CD1c-positive myeloid dendritic cell (primary cell): ENCODE measurements at regions not wholly inside any gene's neighbourhood (a gene's known extent, or its start where the extent isn't known, plus 50 kb on each side); places are given as distances from the start of the nearest gene placed in this dataset.
A peak's percentile ranks its signal among the peaks of the same experiment; 100 is the strongest.

Experiments used
- DNase-seq: peaks from one replicate; pipeline ENCODE4 v3.0.0-alpha.2; 2016; ENCODE audit errors: extremely low spot score

DNA sequence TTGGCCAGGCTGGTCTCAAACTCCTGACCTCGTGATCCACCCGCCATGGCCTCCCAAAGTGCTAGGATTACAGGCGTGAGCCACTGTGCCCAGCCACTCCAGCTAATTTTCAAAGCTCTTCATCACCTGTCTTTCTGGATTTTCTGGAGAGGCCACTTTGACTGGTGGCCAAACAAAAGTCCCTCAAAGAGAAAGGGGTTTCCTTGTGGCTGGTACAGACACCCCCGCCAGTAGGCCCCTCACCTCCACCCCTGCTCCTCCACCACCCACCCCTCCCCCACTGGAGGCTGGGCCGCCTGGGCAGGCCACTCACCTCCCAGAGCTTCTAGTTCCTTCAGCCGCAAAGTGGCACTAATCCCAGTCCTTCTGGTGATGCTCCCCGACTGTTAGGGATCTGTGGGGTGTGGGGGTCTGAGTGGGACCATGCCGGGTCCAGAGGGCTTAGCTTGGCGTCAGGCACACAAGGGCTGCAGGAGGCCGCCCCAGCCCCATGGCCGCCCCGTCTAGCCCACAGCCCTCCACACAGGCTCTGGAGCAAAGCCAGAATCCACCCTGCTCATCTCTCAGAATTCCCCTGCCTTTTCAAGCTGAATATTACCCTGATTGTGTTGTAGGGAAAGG lies 182.0 kb upstream of the IER5L start:
- DNase-seq: no peak

DNA sequence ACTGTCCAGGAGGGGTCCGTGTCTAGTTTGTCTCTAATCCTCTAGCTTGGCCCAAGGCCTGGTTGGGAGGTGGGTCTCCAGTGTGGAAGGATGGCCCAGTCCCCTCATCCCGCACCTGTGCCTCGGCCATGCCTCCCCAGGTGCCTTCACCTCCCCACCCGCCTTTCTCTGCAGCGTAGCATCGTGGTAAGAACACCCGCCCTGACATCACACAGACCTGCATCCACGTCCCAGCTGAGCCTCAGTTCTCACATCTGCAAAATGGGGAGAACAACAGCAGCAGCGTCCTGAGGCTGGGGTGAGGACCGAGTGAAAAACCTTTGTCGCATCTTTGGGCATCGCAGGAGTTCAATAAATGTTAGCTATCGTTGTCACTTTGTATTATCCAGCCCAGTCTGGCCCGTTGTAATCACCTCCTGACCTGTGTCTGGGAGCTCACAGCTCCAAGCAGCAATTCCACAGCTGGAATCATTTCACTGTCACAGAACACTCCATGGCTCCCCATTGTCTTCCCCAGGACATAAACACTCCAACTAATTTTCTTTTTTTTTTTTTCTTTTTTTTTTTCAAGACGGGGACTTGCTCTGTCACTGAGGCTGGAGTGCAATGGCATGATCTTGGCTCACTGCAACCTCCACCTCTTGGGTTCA lies 181.2 kb upstream of the IER5L start:
- no peak for DNase-seq

GRCh38 chr9:129358621-129359154 lies 180.6 kb upstream of the IER5L start:
- DNase-seq: no peak

DNA sequence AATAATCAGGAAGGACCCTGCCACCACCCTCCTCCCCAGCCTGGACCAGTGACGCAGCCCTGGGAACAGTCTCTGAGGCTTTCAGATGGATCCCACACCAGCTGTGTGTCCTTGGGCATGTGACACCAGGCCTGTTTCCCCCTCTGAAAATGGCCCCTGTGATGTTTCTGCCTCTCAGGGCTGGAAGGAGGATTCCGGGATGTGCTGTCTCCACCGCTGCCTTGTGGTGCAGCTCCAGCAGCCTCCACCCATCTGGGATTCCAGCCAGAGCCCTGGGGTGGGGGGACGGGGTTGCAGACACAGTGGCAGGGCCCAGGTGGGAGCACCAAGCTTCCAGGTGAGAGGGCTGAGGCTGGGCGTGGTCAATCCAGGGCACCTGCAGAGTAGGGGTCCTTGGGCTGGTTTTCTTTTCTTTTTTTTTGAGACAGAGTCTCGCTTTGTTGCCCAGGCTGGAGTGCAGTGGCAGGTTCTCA lies 179.7 kb upstream of the IER5L start:
- DNase-seq: no peak

DNA sequence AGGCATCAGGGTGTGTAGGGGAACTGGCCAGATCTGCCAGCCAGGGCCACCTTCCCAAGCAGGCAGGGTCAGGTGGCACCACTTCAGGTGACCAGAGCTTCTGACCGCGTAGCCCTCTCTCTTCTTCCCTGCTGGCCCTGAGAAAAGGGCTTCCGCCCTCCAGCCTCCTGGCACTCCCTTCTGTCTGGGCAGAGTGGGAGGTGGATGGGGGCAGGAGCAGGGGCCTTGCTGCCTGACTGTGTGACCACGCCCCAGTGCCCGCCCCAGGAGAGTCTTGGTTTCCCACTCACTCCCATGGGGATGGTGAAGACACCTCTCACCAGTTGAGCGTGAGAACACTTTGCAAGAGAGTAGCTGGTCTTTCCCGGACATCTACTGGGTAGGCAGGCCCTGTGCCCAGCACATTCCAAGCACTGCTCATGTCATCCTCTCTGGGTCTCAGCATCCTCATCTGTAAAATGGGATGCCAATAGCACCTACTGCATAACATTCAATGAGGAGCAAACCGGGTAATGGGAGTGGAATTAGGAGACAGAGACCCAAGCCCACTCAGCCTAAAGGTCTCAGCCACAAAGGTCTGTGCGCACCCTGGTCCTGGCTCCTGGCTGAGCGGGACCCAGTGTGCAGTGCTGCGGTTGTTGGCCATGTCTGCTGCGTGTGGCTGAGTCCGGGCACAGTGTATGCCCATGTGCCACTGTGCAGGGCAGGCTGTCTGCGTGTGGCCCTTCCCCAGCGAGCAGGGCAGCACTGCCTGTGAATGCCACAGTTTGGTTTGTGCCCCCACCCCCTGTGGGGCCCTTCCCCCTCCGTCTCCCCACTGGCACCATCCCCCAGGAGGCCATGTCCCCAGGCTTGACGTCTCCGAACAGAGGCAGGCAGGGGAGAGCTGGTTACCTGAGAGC lies 179.1 kb upstream of the IER5L start:
- DNase-seq: no peak

GRCh38 chr9:129355631-129356030 lies 177.6 kb upstream of the IER5L start:
- no peak for DNase-seq

GRCh38 chr9:129354498-129354897 lies 176.4 kb upstream of the IER5L start:
- no peak for DNase-seq

DNA sequence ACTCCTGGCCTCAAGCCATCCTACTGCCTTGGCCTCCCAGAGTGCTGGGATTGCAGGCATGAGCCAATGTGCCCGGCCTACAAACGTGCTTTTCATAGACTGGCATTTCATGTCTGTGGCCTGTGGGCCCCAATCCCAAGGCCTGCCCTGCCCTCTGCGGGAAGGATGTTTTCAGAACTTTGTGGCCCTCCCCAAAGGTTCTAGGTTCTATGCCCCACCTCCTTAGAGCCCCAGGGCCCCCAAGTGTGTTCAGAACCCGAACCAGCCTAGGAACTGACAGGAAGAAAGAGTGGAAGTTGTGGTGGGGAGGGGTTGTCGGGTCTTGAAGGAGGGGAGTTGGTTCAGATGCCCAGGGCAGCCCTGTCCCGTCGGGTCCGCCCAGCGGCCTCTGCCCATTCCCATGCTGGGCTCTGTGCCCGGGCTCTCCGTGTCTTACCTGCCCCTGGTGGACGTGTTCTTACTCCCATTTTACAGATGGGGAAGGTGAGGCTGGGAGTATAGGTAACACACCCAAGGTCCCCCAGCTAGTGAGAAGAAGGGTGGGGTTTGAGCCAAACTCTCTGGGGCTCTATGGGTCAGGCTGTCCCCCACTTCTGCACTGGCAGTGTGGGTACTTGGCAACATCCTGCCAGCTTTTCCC lies 175.8 kb upstream of the IER5L start:
- no peak for DNase-seq

- no peak for DNase-seq
Measured at GRCh38 chr9:129352146-129352865, 174.2 kb upstream of the IER5L start.

GRCh38 chr9:129351642-129352145 lies 173.6 kb upstream of the IER5L start:
- no peak for DNase-seq

GRCh38 chr9:129351058-129351641 lies 173.1 kb upstream of the IER5L start:
- no peak for DNase-seq

GRCh38 chr9:129350143-129350935 lies 172.3 kb upstream of the IER5L start:
- no peak for DNase-seq

- DNase-seq: no peak
Measured at GRCh38 chr9:129349665-129349947, 171.5 kb upstream of the IER5L start.

- DNase-seq: no peak
Measured at GRCh38 chr9:129348890-129349664, 171.0 kb upstream of the IER5L start.

- peak; percentile 87 for DNase-seq
Measured at GRCh38 chr9:129347316-129348120, 169.5 kb upstream of the IER5L start.

DNA sequence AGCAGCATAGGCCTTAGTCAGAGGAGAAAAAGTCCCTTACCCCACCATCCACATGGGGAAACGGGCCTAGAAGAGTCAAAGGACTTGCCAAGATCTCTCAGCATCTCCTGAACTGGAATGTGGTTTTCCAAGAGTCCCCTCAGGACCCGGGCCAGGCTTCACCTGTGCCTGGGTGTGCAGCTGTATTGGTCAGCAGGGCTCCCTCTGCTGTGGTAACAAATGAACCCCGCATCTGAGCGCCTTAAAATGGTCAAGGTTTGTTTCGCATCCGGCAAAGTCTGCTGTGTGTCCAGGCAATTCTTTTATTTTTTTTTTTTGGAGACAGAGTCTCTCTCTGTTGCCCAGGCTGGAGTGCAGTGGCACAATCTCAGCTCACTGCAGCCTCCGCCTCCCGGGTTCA lies 168.0 kb upstream of the IER5L start:
- DNase-seq: no peak

DNA sequence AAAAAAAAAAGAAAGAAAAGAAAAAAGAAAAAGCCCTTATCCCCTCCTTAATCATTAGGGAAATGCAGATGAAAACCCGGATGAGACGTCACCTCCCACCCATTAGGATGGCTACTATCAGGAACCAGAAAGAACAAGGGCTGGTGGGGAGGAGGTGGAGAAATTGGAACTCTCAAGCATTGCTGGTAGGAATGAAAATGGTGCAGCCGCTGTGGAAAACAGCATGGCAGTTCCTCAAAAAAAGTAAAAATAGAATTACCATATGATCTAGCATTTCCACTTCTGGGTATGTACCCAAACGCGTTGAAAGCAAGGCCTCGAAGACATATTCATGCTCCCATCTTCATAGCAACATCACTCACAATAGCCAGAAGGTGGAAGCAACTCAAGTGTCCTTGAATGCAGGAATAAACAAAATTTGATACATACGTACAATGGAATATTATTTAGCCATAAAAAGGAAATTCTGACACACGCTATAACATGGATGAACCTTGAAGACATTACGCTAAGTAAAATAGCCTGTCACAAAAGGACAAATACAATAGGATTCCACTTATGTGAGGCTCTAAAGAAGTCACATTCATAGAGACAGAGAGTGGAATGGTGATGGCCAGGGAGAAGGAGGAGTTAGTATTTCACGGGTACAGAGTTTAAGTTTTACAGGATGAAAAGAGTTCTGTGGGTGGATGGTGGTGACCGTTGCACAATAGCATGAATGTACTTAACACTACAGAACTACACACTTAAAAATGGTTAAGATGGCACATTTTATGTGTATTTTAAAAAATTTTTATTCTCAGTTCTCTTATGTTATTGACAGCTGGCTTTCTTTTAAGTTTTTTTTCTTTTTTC lies 166.8 kb upstream of the IER5L start:
- peak; percentile 80 for DNase-seq
